ENCODE measurements at regions not wholly inside any gene's neighbourhood (a gene's known extent, or its start where the extent isn't known, plus 50 kb on each side); places are given as distances from the start of the nearest gene placed in this dataset.
"Not testable (repeated sequence)": the region's sequence is repeated elsewhere in the genome, so short reads cannot be mapped to it uniquely, and the experiment has no call there.

DNA sequence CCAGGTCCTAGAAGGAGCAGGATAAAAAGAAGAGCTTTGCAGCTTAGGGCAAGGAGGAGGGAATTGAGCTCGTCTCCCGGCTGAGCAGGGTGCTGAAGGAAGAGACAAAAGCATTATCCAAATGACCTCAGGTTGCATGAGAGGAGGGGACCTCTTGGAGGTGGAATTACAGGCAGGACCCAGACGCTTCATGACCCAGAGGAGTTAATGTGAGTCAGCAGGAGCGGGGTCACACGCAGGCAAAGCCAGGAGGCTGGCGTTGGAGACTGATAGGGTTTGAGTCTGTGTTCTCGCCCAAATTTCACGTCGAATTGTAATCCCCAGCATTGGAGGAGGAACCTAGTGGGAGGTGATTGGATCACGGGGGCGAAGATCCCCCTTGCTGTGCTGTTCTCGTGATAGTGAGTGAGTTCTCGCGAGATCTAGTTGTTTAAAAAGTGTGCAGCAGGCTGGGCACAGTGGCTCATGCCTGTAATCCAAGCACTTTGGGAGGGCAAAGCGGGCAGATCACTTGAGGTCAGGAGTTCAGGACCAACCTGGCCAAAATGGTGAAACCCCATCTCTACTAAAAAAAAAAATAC, 63.7 kb upstream of the AUTS2 start:
- DNase-seq (ENCODE audit: low spot score), result no peak
- peaks cover 21% of the 10 kb centered on the region for H3K4me1 Mint-ChIP-seq (ENCODE audit: unreplicated experiment)
- peaks cover 3% of the 10 kb centered on the region for H3K27me3 Mint-ChIP-seq (ENCODE audit: unreplicated experiment)
- no peaks in the 10 kb centered on the region for H3K9me3 Mint-ChIP-seq (ENCODE audit: unreplicated experiment)
- H3K36me3 Mint-ChIP-seq (ENCODE audit: low read depth, unreplicated experiment), result no peaks in the 10 kb centered on the region
- H3K27ac Mint-ChIP-seq (ENCODE audit: unreplicated experiment), result no peak overlapping the region
- no peak for TF ChIP-seq CTCF (IDR thresholded peaks at IDR 0.05; ENCODE audit: unreplicated experiment)
- no peak overlapping the region for H3K4me3 Mint-ChIP-seq (ENCODE audit: unreplicated experiment)

DNA sequence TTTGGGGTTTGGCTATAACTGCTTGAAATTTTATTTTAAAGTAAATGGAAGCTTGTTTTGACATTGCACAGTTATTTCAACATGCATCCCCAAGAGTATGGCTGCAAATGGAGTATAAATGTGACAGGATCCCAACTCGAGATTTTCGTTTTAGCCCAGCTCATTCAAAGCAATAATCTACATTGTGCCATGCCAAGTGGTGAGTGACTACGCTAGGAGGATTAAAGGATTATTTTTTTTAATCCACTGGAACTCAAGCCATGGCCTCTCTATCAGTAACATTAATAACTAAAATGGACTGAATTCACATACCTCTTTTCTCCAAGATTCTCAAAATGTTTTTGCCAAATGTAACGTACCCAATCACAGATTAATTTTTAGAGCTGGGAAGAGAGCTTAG, 60.6 kb upstream of the AUTS2 start:
- DNase-seq (ENCODE audit: low spot score), result no peak
- H3K9me3 Mint-ChIP-seq (ENCODE audit: unreplicated experiment), result no peaks in the 10 kb centered on the region
- no peak for TF ChIP-seq CTCF (IDR thresholded peaks at IDR 0.05; ENCODE audit: unreplicated experiment)
- H3K27ac Mint-ChIP-seq (ENCODE audit: unreplicated experiment), result no peak overlapping the region
- no peaks in the 10 kb centered on the region for H3K36me3 Mint-ChIP-seq (ENCODE audit: low read depth, unreplicated experiment)
- H3K4me3 Mint-ChIP-seq (ENCODE audit: unreplicated experiment), result no peak overlapping the region
- H3K27me3 Mint-ChIP-seq (ENCODE audit: unreplicated experiment), result peaks cover 3% of the 10 kb centered on the region
- H3K4me1 Mint-ChIP-seq (ENCODE audit: unreplicated experiment), result peaks cover 18% of the 10 kb centered on the region

GRCh38 chr7:69539531-69539930, 58.7 kb upstream of the AUTS2 start:
- TF ChIP-seq CTCF (IDR thresholded peaks at IDR 0.05; ENCODE audit: unreplicated experiment), result no peak
- Mint-ChIP-seq H3K4me3 (ENCODE audit: unreplicated experiment) (no peak overlapping the region), H3K27me3 (ENCODE audit: unreplicated experiment) (peaks cover 3% of the 10 kb centered on the region), H3K36me3 (ENCODE audit: low read depth, unreplicated experiment) (no peaks in the 10 kb centered on the region), H3K9me3 (ENCODE audit: unreplicated experiment) (no peaks in the 10 kb centered on the region), H3K27ac (ENCODE audit: unreplicated experiment) (no peak overlapping the region), H3K4me1 (ENCODE audit: unreplicated experiment) (peaks cover 4% of the 10 kb centered on the region)
- DNase-seq (ENCODE audit: low spot score), result no peak

DNA sequence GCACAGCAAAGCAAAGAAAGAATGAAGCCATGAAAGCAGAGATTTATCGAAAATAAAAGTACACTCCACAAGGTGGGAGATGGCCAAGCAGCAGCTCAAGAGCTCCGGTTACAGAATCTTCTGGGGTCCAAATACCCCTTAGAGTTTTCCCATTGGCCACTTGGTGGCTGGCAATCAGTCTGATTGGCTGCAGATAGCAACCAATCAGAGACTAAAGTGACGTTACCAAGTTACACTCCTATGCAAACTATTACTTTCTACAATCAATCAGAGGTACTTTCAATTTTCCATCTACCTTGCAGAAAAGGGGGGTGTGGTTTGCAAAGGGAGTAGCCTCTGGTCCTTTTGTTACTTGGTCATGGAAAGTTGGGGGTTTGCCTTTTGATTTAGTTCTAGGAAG, 58.0 kb upstream of the AUTS2 start:
- TF ChIP-seq CTCF (IDR thresholded peaks at IDR 0.05; ENCODE audit: unreplicated experiment), result no peak
- Mint-ChIP-seq H3K36me3 (ENCODE audit: low read depth, unreplicated experiment) (no peaks in the 10 kb centered on the region), H3K4me3 (ENCODE audit: unreplicated experiment) (no peak overlapping the region)

GRCh38 chr7:69541779-69542432, 56.4 kb upstream of the AUTS2 start:
- not testable (repeated sequence) for DNase-seq (ENCODE audit: low spot score); H3K4me1 Mint-ChIP-seq (ENCODE audit: unreplicated experiment); H3K27ac Mint-ChIP-seq (ENCODE audit: unreplicated experiment); H3K9me3 Mint-ChIP-seq (ENCODE audit: unreplicated experiment); H3K36me3 Mint-ChIP-seq (ENCODE audit: low read depth, unreplicated experiment); H3K4me3 Mint-ChIP-seq (ENCODE audit: unreplicated experiment); H3K27me3 Mint-ChIP-seq (ENCODE audit: unreplicated experiment)

More for the DNA sequence above, 58.0 kb upstream of the AUTS2 start:
- DNase-seq (ENCODE audit: low spot score), result no peak
- Mint-ChIP-seq H3K4me1 (ENCODE audit: unreplicated experiment) (peaks cover under 1% of the 10 kb centered on the region), H3K27me3 (ENCODE audit: unreplicated experiment) (peaks cover 3% of the 10 kb centered on the region), H3K9me3 (ENCODE audit: unreplicated experiment) (no peaks in the 10 kb centered on the region), H3K27ac (ENCODE audit: unreplicated experiment) (no peak overlapping the region)
